ENCODE measurements at regions not wholly inside any gene's neighbourhood (a gene's known extent, or its start where the extent isn't known, plus 50 kb on each side); places are given as distances from the start of the nearest gene placed in this dataset.

GRCh38 chr4:104418286-104418685 is 76.4 kb downstream of the CXXC4 start:
- DNase-seq (ENCODE audit: low read depth): no peak

- DNase-seq (ENCODE audit: low read depth): no peak
These were observed 77.3 kb downstream of the CXXC4 start for GRCh38 chr4:104417357-104417882.

GRCh38 chr4:104416725-104417356 is 77.9 kb downstream of the CXXC4 start:
- no peak for DNase-seq (ENCODE audit: low read depth)

- DNase-seq (ENCODE audit: low read depth): no peak
These were observed 81.2 kb downstream of the CXXC4 start for GRCh38 chr4:104413487-104413886.

- no peak for DNase-seq (ENCODE audit: low read depth)
These were observed 82.3 kb downstream of the CXXC4 start for GRCh38 chr4:104412344-104412743.

GRCh38 chr4:104411502-104411901 is 83.2 kb downstream of the CXXC4 start:
- no peak for DNase-seq (ENCODE audit: low read depth)

- no peak for DNase-seq (ENCODE audit: low read depth)
These were observed 85.8 kb downstream of the CXXC4 start for GRCh38 chr4:104408878-104409277.

GRCh38 chr4:104404361-104404760 is 90.3 kb downstream of the CXXC4 start:
- no peak for DNase-seq (ENCODE audit: low read depth)

GRCh38 chr4:104395168-104395614 is 99.5 kb downstream of the CXXC4 start:
- no peak for DNase-seq (ENCODE audit: low read depth)

- DNase-seq (ENCODE audit: low read depth): no peak
These were observed 100.1 kb downstream of the CXXC4 start for GRCh38 chr4:104394406-104395167.

- no peak for DNase-seq (ENCODE audit: low read depth)
These were observed 100.9 kb downstream of the CXXC4 start for GRCh38 chr4:104393655-104394324.

- DNase-seq (ENCODE audit: low read depth): no peak
These were observed 109.0 kb downstream of the CXXC4 start for GRCh38 chr4:104385713-104386112.

- DNase-seq (ENCODE audit: low read depth): no peak
These were observed 111.7 kb downstream of the CXXC4 start for GRCh38 chr4:104382961-104383360.

- no peak for DNase-seq (ENCODE audit: low read depth)
These were observed 113.0 kb downstream of the CXXC4 start for GRCh38 chr4:104381729-104382128.

- DNase-seq (ENCODE audit: low read depth): no peak
These were observed 129.1 kb downstream of the CXXC4 start for GRCh38 chr4:104365618-104366017.

- DNase-seq (ENCODE audit: low read depth): no peak
These were observed 141.2 kb downstream of the CXXC4 start for GRCh38 chr4:104353481-104353880.

- DNase-seq (ENCODE audit: low read depth): no peak
These were observed 142.5 kb downstream of the CXXC4 start for GRCh38 chr4:104352211-104352610.

GRCh38 chr4:104351706-104352105 is 143.0 kb downstream of the CXXC4 start:
- DNase-seq (ENCODE audit: low read depth): no peak

- no peak for DNase-seq (ENCODE audit: low read depth)
These were observed 149.0 kb downstream of the CXXC4 start for GRCh38 chr4:104345598-104346242.

GRCh38 chr4:104344342-104344980 is 150.2 kb downstream of the CXXC4 start:
- DNase-seq (ENCODE audit: low read depth): no peak

- no peak for DNase-seq (ENCODE audit: low read depth)
These were observed 160.3 kb downstream of the CXXC4 start for GRCh38 chr4:104334410-104334809.
